Psoas muscle (tissue), 7 donors: ENCODE measurements at regions not wholly inside any gene's neighbourhood (a gene's known extent, or its start where the extent isn't known, plus 50 kb on each side); places are given as distances from the start of the nearest gene placed in this dataset.
"Not testable (repeated sequence)": the region's sequence is repeated elsewhere in the genome, so short reads cannot be mapped to it uniquely, and the experiment has no call there.

ENCODE experiments used
- ATAC-seq, 4 donors: fragments of 200-7000 bp; cut with Tn5 transposase; one replicate each; pipeline ENCODE4 v1.9.1; 2020; ENCODE audit warnings: moderate library complexity in 3 of 4, mild to moderate bottlenecking in 2 of 4
- DNase-seq, 2 donors: peaks; one replicate each; pipeline ENCODE4 v3.0.0-alpha.2; 2020
- H3K27ac ChIP-seq: fragments of 200-600 bp; one replicate; pipeline ENCODE4 v1.8.0; 2022
- H3K27me3 ChIP-seq, 3 donors: fragments of 200-600 bp in 1 of 3; one replicate each; pipeline versions ENCODE4 v1.6.1 to v1.8.0; 2013 to 2022; ENCODE audit warnings: low read length in 2 of 3, mild to moderate bottlenecking in 2 of 3, moderate library complexity in 1 of 3; ENCODE audit not compliant: insufficient read depth in 3 of 3
- H3K36me3 ChIP-seq, 2 donors: fragments of 200-600 bp in 1 of 2; one replicate each; pipeline versions ENCODE4 v1.6.1 to v1.8.0; 2013 to 2022; ENCODE audit warnings: low read depth in 1 of 2, mild to moderate bottlenecking in 1 of 2, moderate library complexity in 1 of 2; ENCODE audit not compliant: insufficient read depth in 1 of 2
- H3K4me1 ChIP-seq: fragments of 200-600 bp; one replicate; pipeline ENCODE4 v1.8.0; 2022
- H3K4me3 ChIP-seq: fragments of 200-600 bp; one replicate; pipeline ENCODE4 v1.8.0; 2022; ENCODE audit warnings: mild to moderate bottlenecking
- H3K9me3 ChIP-seq: fragments of 200-600 bp; one replicate; pipeline ENCODE4 v1.8.0; 2022
- WGBS, 3 donors: extraction: QIAGEN DNeasy Blood & Tissue Kit; methylation state at CpG; one replicate each; pipeline versions ENCODE4 v1.1.6 to v1.1.7; 2013; 5-methylcytosine and 5-hydroxymethylcytosine counted together
- intact Hi-C, 2 donors: fragments of 100-400 bp; cut with DNase I; formaldehyde crosslinking; loops; one replicate each; pipeline versions ENCODE4 v1.11.0 to v1.14.2; 2022
- TF ChIP-seq, protein P1 (sequence below): fragments of 200-600 bp; IDR thresholded peaks from one replicate; pipeline ENCODE4 v1.8.0; 2022; ENCODE audit warnings: antibody characterized with exemption
- donor health status: healthy with polysubstance abuse.
- donor health status: DM: no; HTN: no; CAD: no; lungs with moderate emphysema.
- donor health status: Bipolar disorder and iron deficiency.
- donor health status: healthy.
- donor health status: DM: yes; HTN: yes; CAD: no.
- donor health status: DM: no; HTN: no; CAD: no.
- donor health status: DM: yes; HTN: yes; CAD: no.

DNA sequence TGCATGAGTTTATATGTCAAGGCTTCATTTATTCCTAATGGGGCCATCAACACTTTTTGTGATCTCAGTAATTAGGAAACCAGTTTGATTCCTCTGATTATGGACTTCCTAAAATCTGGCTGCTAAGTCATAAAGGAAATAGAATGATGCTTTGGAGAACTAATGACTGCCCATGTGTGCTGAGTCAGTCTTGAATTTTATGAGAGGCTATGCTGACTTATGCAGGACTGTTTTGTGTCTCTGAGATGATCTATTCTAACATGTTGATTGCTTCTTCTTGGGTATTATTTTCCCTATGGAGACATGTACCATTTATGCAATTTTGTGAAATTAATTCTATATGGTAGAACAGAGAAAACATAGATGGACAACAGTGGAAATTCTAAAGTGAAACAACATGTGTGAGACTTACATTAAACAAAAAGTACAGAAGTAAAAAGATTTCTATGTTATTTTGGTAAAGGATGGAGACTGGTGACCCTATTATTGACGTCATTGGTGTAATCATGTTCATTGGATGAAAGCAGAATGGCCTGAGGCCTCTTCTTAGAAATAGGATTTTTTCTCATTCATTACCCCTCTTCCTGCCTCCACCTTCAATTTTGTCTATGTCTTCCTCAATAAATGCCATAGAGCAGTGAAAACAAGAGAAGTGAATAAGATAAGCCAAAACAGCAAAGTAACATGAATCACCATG is 1658.2 kb upstream of the PIK3C3 start:
- TF ChIP-seq, protein P1, sequence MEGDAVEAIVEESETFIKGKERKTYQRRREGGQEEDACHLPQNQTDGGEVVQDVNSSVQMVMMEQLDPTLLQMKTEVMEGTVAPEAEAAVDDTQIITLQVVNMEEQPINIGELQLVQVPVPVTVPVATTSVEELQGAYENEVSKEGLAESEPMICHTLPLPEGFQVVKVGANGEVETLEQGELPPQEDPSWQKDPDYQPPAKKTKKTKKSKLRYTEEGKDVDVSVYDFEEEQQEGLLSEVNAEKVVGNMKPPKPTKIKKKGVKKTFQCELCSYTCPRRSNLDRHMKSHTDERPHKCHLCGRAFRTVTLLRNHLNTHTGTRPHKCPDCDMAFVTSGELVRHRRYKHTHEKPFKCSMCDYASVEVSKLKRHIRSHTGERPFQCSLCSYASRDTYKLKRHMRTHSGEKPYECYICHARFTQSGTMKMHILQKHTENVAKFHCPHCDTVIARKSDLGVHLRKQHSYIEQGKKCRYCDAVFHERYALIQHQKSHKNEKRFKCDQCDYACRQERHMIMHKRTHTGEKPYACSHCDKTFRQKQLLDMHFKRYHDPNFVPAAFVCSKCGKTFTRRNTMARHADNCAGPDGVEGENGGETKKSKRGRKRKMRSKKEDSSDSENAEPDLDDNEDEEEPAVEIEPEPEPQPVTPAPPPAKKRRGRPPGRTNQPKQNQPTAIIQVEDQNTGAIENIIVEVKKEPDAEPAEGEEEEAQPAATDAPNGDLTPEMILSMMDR: no peak
- ATAC-seq (no peak), DNase-seq (no peak)
- Histone ChIP-seq H3K9me3 (no peaks in the 10 kb centered on the region), H3K36me3 (no peaks in the 10 kb centered on the region), H3K27me3 (no peaks in the 10 kb centered on the region), H3K4me1 (no peaks in the 10 kb centered on the region), H3K27ac (no peak overlapping the region), H3K4me3 (no peak overlapping the region)
- intact Hi-C loops: no loop called here
- 61 to 76% (median 61%) methylated on average over 1 of the region's 1 CpG for WGBS, 3 donors

DNA sequence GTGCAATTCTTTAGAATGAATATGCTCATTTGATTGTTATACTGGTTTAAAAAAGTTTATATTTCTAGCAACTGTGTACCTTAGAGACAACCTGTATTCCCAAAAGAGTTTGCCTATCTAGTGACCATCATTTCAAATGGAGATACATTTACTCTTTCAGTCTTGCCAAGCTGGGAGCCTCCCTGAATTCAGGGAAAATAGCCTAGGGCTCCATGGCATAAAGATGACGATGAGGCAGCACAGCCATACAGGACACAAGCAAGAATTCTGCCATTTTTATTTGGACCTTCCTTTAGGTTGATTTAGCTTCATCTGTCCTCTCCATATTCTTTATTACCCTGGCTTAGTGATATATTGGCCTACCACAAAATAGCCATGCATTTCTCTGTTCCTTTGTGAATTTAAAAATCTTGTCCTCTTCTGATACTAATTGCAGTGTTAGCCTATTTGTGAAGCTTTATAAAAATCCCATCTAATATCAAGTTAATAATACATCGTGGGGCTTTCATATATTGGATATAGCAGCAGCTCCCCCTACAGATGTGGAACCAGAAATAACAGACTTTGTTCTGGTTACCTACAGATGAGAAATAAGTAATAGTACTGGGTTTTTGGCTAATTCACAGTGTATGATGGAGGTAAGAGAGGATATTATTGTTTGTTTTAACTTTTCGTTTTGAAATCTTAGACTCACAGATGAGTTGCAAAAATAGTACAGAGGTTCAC is 1661.9 kb upstream of the PIK3C3 start:
- TF ChIP-seq, protein P1: no peak
- intact Hi-C loops: no loop called here
- H3K36me3 ChIP-seq: no peaks in the 10 kb centered on the region
- H3K4me3 ChIP-seq: no peak overlapping the region
- H3K4me1 ChIP-seq: no peaks in the 10 kb centered on the region
- H3K9me3 ChIP-seq: no peaks in the 10 kb centered on the region
- no peak for ATAC-seq
- WGBS, 3 donors: 18 to 34% (median 30%) methylated on average over 3 of the region's 3 CpGs
- no peaks in the 10 kb centered on the region for H3K27me3 ChIP-seq
- no peak for DNase-seq
- no peak overlapping the region for H3K27ac ChIP-seq

DNA sequence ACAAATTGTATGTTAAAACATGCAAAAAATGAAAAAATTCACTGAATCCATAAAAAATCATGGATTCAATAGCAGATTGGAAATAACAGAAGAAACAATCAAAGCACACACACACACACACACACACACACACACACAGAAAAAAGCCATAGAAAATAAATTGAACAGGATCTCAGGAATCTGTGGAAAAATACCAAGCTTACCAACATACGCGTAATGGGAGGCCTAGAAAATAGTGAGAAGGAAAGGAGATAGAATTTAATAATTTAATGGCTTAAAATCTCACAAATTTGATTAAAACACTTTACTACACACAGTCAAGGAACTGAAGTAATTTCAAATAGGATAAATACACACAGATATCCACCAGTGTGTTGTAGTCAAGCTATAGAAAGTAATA is 1671.5 kb upstream of the PIK3C3 start:
- 95 to 98% (median 97%) methylated on average over 2 of the region's 2 CpGs for WGBS, 3 donors
- TF ChIP-seq, protein P1: no peak
- H3K27ac ChIP-seq: no peak overlapping the region
- H3K36me3 ChIP-seq: no peaks in the 10 kb centered on the region
- intact Hi-C loops: no loop called here
- no peak for ATAC-seq
- no peaks in the 10 kb centered on the region for H3K4me1 ChIP-seq
- no peaks in the 10 kb centered on the region for H3K9me3 ChIP-seq
- H3K27me3 ChIP-seq: no peaks in the 10 kb centered on the region
- no peak overlapping the region for H3K4me3 ChIP-seq
- no peak for DNase-seq

- H3K27me3 ChIP-seq, intact Hi-C loops, H3K4me3 ChIP-seq, H3K9me3 ChIP-seq, ATAC-seq, H3K36me3 ChIP-seq, H3K4me1 ChIP-seq, DNase-seq, H3K27ac ChIP-seq: not testable (repeated sequence)
- 95 to 97% (median 95%) methylated on average over 17 of the region's 17 CpGs for WGBS, 3 donors
Observed at GRCh38 chr18:40281356-40281755, 1673.7 kb upstream of the PIK3C3 start.

DNA sequence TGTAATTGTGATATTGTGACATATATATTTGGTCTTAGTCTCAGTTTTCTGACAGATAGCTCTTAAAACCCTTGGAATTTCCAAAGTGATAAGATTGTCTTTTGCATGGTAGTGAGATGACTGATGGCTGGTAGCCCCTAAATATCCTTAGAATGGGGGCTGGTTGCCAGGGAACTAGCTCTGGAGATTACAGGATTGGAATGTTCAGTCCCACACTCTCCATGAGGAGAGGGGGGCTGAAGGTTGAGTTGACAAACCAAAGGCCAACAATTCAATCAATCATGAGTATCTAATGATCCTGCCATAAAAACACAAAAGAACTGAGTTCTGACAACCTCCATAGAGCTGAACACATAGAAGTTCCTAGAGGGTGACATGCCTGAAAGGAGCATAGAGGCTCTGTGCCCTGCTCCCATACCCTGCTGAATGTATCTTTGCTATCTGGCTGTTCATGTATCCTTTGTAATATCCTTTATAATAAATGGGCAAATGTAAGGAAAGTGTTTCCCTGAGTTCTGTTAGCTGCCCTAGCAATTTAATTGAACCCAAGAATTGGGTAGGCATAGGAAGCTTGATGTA is 1680.3 kb upstream of the PIK3C3 start:
- TF ChIP-seq, protein P1: no peak
- Histone ChIP-seq H3K4me3 (no peak overlapping the region), H3K27me3 (peaks cover 0 to 1% (median 0%) of the 10 kb centered on the region in 3 donors), H3K36me3 (no peaks in the 10 kb centered on the region), H3K9me3 (no peaks in the 10 kb centered on the region), H3K27ac (no peak overlapping the region), H3K4me1 (no peaks in the 10 kb centered on the region)
- intact Hi-C loops: no loop called here
- DNase-seq (no peak), ATAC-seq (no peak)
